Lower leg skin (tissue), 3 donors: ENCODE measurements at regions not wholly inside any gene's neighbourhood (a gene's known extent, or its start where the extent isn't known, plus 50 kb on each side); places are given as distances from the start of the nearest gene placed in this dataset.

ENCODE experiments used
- CTCF ChIP-seq, 3 donors: fragments of 450-650 bp; IDR thresholded peaks; one replicate each; pipeline ENCODE4 v1.5.1; 2016; ENCODE audit warnings: antibody characterized with exemption in 3 of 3, mild to moderate bottlenecking in 3 of 3, moderate library complexity in 2 of 3
- POLR2A ChIP-seq, 2 donors: fragments of 450-650 bp; IDR thresholded peaks; one replicate each; pipeline ENCODE4 v1.6.1; 2016 to 2017; ENCODE audit warnings: antibody characterized with exemption in 2 of 2, mild to moderate bottlenecking in 1 of 2, moderate library complexity in 1 of 2

GRCh38 chr11:45339729-45340519, 53.8 kb upstream of the SYT13 start:
- TF ChIP-seq CTCF (IDR thresholded peaks at IDR 0.05) = peak in 2 of 3 donors; percentile 42 to 78
- TF ChIP-seq POLR2A (IDR thresholded peaks at IDR 0.05) = no peak
